IPS DF 4.7 (cell line): ENCODE measurements at regions not wholly inside any gene's neighbourhood (a gene's known extent, or its start where the extent isn't known, plus 50 kb on each side); places are given as distances from the start of the nearest gene placed in this dataset.
"Not testable (repeated sequence)": the region's sequence is repeated elsewhere in the genome, so short reads cannot be mapped to it uniquely, and the experiment has no call there.

Experiments used
- DNase-seq: peaks from one replicate; pipeline ENCODE4 v3.0.0-alpha.2; 2013; ENCODE audit warnings: low spot score; ENCODE audit errors: extremely low read depth

DNA sequence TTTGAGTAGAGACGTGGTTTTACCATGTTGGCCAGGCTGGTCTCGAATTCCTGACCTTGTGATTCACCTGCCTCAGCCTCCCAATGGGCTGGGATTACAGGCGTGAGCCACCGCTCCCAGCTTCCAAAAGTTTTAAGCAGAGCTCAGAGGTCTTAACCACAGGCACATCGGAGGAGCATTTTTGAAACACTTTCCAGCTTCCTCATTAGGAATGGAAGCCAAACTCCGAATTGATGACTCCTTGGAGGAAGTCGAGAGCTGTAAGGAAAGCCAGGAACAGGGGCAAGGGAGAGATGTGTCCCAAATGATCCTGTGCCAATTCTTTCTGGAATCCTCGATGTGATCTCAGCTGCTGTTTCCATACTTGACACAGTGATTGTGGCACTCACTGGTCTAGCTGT lies 56.2 kb upstream of the CCZ1B start:
- DNase-seq, result not testable (repeated sequence)

DNA sequence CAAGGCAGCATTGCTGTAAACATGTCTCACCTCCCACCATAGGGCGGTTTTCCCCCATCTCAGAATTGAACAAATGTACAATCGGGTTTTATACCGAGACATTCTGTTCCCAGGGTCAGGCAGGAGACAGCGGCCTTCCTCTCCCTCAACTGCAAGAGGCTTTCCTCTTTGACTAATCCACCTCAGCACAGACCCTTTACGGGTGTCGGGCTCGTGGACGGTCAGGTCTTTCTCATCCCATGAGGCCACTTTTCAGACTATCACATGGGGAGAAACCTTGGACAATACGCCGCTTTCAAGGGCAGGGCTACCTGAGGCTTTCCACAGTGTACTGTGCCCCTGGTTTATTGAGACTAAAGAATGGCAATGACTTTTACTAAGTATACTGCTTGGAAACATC lies 57.7 kb upstream of the CCZ1B start:
- DNase-seq, result not testable (repeated sequence)

DNA sequence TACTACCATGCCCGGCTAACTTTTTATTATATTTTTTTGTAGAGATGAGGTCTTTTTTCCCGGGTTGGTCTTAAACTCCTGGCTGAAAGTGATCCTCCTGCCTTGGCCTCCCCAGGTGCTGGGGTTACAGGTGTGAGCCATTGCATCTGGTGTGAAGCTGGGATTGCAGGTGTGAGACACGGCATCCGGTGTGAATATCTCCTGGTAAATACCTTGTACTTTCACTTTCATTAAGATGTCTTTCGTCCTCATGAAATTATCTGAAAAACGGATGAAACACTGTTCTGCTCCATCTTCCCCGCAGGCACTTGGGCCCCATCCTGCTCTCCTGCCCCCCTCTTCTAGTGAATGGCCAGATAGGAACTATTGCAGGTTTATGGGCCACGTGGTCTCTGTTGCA lies 60.1 kb upstream of the CCZ1B start:
- no peak for DNase-seq

DNA sequence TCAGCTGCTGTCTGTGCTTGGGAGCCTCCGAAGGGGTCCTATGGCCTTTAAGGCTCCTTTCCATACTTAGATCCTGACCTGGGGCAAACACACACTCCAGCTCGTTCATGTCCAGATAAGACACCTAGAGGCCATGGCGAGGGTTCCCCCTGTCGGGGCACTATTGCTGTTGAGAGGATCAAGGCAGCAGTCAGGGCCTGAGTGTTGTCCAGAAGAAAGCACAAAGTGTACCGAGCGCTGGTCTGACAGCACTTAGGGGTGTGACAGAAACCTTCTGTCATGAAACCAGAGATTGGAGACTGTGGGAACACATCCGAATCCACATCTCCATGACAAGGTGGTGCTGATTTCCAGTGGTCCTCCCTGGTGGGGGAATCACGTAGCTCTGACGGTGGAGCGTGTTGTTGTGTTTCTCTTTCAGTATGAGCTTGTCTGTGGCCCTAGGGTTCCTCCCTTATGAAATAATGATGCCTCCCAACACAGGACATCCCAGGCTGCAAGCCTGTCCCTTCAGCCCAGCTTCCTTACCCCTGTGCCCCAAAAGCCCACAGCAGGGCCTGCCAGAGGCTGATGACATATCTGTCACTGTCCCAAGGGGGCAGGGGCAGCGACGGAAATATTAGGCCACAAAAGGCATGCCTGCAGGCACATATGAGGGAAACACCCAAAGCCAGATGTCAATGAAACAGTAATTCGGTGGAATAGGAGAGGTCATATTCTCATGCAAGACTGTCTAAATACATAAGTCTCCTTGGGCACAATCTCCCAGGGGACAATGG lies 62.4 kb upstream of the CCZ1B start:
- DNase-seq, result not testable (repeated sequence)

DNA sequence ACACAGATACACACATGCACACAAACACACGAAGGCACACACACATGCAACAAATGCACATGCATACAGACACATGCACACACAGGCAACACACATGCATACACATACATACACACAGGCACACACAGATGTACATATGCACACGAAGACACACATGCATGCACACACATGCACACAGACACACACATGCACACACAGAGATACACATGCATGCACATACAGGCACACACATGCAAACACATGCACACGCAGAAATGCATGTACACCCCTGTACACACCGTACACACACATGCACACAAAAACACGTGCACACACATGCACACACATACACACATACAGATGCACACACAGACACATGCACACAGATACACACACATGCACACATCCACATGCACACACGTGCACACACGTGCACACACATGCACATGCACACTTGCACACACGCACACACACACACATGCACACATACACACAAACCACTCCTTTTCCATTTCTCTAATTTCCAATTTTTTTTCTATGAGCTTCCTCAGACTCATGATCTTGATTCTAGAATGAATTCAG lies 63.3 kb upstream of the CCZ1B start:
- no peak for DNase-seq

DNA sequence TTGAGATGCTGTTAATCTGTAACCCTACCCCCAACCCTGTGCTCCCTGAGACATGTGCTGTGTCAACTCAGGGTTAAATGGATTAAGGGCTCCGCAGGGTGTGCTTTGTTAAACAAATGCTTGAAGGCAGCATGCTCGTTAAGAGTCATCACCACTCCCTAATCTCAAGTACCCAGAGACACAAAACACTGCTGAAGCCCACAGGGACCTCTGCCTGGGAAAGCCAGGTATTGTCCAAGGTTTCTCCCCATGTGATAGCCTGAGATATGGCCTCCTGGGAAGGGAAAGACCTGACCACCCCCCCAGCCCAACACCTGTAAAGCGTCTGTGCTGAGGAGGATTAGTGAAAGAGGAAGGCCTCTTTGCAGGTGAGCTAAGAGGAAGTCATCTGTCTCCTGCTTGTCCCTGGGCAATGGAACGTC lies 76.0 kb upstream of the CCZ1B start:
- DNase-seq, result peak; percentile 41

DNA sequence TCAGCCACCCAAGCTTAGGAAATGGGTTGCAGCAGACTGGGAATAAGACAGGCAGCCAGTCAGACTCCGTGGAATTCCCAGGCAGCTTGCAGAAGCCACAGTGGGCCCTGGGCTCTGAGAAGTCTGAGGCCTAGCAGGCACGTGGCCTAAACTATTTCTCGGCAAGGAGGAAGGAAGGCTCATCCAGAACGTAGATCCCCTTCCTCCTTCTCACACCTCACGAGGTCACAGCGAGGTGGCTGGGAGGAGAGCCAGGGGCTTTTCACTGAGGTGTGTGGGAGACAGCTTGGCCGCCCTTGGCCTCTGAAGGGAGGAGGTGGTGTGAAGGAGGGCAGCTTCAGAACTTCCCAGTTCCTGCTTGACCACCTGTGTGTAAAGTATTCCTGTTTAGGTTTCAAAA lies 77.2 kb upstream of the CCZ1B start:
- not testable (repeated sequence) for DNase-seq

DNA sequence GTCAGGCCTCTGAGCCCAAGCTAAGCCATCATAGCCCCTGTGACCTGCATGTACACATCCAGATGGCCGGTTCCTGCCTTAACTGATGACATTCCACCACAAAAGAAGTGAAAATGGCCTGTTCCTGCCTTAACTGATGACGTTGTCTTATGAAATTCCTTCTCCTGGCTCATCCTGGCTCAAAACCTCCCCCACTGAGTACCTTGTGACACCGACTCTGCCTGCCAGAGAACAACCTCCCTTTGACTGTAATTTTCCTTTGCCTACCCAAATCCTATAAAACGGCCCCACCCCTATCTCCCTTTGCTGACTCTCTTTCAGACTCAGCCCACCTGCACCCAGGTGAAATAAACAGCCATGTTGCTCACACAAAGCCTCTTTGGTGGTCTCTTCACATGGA lies 77.7 kb upstream of the CCZ1B start:
- DNase-seq, result not testable (repeated sequence)

DNA sequence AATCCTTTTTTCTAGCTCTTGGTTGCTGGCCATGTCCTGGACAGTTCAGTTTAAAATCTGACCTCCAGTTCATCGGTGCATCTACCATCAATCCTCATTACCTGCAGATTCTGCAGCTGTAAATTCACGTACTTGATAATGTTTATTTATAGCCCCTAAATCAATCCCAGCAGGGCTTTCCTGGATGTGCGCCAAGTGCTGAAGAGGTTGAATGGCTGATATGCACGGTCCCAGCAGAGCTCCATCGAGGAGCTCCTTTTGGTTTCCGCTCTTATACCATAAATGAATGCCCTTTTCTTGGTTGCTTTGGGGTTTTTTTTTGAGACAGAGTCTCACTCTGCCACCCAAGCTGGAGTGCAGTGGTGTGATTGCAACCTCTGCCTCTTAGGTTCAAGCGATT lies 91.2 kb upstream of the CCZ1B start:
- no peak for DNase-seq

DNA sequence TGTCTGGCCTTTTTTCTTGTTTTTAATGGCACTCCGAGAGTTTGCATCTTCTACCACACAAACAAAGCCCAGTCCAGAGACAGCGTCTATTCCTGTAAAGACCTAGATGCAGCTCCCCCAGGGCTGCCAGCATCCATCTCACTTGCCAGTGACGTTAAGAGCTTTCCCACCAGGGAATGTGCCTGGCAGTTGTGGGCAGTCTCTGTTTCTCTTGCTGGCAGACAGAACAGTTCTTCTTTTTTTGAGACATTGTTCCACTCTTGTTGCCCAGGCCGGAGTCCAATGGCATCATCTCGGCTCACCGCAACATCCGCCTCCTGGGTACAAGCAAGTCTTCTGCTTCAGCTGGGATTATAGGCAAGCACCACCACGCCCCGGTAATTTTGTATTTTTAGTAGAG lies 93.1 kb upstream of the CCZ1B start:
- DNase-seq, result not testable (repeated sequence)

DNA sequence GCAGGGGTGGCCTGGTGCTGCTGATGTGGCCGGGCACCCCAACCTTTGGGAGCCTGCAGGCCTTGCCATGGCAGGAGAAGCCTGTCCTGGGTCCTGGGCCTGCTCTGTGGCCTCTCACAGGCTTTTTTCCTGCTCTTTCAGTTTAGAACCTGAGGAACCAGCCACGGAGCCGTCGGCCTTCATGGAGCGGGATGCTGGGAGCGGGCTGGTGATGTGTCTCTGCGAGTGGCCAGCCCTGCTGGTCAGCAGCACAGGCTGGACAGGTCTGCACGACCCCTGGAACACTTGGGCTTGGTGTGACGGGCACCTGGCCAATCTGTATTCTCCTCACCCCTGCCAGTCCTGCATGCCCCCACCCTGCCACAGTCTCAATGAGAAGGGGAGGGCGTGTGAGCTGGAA lies 98.4 kb upstream of the CCZ1B start:
- DNase-seq, result not testable (repeated sequence)

DNA sequence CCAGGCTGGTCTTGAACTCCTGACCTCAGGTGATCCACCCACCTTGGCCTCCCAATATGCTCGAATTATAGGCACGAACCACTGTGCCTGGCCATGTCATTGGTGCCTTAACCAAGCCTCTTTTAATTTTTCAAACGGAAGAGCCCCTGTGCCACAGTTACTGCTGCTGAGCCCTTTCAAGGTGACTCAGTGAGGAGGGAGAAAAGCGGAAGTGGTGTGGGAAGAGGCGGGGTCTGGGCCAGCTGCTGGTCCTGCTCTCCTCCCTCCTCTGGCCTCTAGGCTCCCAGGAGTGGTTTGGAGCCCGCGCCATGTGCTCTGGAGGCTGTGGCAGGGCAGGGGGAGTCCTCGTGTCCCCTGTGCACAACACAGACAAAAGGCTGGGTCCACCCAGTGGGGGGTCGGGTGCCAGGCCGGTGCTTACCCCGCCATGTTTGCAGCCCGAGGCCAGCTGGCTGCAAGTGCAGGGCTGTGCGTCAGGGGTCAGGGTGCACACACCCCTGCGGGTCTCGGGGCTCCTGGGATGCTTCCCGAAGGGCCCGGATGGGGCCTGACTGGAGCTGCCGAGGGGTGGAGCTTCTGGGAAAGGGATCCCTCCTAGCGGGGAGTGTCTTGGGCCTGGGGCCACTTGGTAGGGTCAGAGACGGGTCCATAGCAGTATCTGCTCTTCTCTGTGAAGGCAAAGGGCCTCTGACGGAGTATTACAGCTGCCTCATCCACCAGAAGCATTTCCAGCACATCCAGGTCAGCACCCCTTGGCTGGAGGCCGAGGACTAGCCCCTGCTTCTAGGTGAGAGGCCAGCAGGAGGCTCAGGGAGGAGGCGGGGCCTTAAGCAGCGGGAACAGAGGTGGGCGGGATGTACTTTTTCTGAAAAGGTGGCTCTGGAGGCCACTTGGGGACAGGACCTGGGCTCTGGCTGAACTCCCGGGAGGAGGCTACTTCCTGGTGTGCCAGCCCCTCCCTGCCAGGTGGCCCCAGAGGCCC lies 100.4 kb upstream of the CCZ1B start:
- DNase-seq, result not testable (repeated sequence)

DNA sequence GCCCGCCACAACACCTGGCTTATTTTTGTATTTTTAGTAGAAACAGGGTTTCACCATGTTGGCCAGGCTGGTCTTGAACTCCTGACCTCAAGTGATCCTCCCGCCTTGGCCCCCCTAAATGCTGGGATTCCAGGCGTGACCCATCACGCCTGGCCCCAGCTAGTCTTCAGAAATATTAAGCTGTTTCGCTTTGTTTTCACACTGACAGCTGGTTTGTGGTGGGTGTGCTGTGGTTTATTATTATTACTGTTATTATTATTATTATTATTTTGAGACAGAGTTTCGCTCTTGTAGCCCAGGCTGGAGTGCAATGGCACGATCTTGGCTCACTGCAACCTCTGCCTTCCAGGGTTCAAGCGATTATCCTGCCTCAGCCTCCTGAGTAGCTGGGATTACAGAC lies 101.6 kb upstream of the CCZ1B start:
- not testable (repeated sequence) for DNase-seq

DNA sequence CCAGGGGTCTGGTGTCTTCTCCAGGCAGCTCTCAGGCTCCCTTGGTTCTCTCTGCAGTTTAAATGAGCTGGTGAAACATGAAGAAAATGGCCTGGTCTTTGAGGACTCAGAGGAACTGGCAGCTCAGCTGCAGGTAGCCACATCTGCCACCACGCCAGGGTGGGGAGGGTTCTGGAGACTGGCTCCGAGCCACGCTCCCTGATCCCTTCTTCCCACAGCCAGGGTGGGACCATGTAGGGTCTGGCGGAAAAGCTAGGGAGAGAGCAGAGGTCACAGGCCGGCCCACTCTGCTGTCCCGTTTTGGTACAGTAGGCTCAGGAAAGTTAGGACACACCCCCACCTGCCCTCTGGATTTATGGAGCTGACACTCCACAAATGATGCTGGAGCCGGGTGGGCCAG lies 103.5 kb upstream of the CCZ1B start:
- not testable (repeated sequence) for DNase-seq

DNA sequence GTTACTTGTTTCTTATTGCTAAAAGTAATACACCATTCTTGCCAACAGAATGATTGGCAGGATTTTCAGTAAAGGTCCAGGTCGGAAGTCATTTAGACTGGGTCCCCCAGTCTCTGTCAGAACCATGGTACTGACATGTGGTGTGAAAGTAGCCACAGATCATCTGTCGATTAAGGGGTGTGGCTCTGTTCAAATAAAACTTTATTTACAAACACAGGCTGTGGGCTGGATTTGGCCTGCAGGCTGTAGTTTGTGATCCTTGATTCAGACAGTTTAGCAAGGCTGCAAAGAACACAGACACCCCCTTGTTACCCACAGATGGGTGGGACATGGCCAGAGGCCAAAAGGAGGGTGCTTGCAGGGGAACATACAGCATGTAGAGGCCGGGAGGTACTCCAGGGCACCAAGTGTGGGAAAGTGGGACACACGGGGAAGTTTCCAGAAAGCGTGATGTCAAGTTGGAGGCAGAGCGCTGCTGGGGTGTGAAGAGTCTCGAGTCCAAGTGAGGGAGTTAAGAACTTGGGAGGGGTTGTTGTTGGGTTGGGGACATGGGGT lies 104.1 kb upstream of the CCZ1B start:
- not testable (repeated sequence) for DNase-seq

DNA sequence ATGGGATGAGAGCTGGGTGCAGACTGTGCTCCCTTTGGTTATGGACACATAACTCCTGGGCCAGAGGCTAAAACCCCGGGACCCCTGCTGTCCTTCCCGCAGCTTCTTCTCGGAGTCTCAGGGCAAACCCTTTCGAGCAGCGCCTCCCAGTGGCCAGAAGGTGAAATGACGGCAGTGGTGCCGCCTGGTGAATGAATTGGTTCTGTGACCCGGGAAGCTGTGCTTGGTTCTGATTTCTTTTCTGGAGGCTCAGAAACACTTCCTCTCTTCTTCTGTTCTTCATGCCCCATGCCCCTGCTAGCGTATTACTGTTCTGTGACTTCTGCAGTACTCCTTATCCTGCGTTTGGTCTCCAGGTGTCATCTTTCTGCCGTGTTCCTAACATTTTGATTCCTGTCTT lies 104.7 kb upstream of the CCZ1B start:
- DNase-seq, result not testable (repeated sequence)

DNA sequence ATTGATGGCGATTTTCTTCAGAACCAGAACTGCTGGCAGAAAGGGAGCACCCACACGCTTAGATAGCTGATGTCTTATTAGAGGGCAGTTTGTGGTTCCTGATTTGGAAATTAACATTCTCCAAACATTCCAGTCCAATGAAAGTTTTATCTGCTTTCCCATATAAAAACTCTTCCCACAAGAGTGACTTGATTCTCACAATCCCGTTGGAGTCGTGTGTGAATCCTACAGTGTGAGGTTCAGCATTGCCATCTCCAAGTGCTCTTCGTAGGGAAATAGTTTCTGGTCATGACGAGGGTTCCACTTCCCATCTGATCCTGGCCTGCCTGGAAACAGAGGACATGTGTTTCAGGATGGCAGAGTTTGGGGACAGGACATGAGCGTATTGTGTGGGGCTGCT lies 105.4 kb upstream of the CCZ1B start:
- DNase-seq, result not testable (repeated sequence)

DNA sequence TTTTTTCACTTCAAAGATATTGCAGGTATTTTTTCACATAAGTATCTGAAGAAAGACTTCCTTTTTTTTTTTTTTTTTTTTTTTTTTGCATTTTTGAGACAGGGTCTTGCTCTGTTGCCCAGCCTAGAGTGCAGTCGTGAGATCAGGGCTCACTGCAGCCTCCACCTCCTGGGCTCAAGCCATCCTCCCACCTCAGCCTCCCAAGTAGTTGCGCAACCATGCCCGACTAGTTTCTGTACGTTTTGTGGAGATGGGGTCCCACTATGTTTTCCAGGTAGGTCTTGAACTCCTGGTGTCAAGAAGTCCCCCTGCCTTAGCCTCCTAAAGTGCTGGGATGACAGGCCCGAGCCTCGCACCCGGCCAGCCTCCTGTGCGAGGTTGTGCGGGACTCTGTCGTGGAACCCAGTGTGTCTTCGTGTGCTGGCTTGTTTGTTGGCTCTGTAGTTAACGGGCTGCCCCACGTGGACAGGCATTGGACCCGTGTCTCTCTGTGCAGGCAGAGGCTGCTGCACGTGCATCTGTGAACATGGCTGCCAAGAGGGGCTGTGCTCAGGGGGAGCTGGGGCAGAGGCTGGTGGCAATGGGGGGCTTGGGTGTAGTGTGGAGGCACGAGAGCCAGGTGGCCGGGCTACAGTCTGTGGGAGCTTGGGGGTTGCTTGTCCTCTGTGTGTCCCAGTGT lies 108.0 kb upstream of the CCZ1B start:
- DNase-seq, result not testable (repeated sequence)

DNA sequence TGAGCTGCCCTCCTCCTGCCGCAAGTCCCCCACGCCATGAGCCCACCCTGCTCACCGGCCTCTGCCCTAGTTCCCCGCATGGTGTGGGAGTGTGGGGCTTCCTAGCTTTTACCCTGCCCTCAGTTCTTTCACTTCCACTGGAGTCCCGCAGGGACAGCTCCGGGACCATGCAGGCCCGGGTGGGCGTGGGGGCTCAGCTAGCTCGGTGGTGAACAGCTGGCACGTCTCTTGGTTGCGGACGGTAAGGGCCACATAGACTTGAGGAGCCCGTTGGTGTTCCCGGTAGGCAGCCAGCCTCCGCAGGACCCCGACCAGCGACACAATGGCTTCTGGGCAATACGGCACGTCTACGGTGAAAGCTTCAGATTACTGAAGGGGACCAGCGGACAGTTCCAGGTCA lies 108.9 kb upstream of the CCZ1B start:
- no peak for DNase-seq

DNA sequence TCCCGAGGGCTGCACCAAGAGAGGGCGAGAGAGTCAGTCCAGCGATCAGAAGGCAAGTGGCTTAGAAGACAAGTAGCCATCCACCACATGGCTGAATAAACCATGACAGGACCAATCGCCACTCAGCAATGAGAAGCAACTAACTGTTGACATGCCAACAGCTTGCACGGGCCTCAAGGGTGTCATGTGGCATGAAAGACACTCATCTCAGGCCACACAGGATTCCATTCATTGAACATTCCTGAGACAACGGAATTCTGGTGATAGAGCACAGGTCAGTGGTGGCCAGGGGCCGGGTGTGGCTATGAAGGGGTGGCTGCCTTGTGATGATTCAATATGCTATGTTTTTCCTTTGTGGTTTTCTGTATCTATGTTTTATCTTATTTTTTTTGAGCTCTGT lies 110.6 kb upstream of the CCZ1B start:
- not testable (repeated sequence) for DNase-seq

DNA sequence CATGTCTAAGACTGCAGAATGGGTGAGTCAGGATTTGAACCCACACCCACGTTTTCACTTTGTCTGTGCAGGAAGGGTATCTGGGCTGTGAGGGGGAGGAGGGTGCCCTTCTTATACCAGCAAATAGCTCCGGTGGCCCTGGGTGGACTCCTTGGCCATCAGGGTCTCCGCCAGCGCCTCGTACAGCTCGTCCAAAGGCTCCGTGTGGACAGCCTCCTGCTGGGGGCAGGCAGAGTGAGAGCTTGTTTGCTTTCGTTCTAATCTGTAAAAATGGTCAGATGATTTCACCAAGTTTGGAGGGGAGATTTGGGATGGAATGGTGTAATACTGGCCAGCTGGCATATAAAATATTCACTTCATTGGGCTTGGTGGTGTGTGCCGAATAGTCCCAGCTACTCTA lies 111.7 kb upstream of the CCZ1B start:
- DNase-seq, result not testable (repeated sequence)
